Activated CD4-positive, alpha-beta T cell treated with anti-CD3 and anti-CD28 coated beads, Interleukin-2, amount 50 U/mL, for 24 hours (primary cell): ENCODE measurements at regions not wholly inside any gene's neighbourhood (a gene's known extent, or its start where the extent isn't known, plus 50 kb on each side); places are given as distances from the start of the nearest gene placed in this dataset.
A peak's percentile ranks its signal among the peaks of the same experiment; 100 is the strongest.
"Not testable (repeated sequence)": the region's sequence is repeated elsewhere in the genome, so short reads cannot be mapped to it uniquely, and the experiment has no call there.

Source experiments
- DNase-seq, 2 donors: peaks; one replicate each; pipeline ENCODE4 v3.0.0-alpha.2; 2020; ENCODE audit warnings: low read depth in 1 of 2, low spot score in 1 of 2

DNA sequence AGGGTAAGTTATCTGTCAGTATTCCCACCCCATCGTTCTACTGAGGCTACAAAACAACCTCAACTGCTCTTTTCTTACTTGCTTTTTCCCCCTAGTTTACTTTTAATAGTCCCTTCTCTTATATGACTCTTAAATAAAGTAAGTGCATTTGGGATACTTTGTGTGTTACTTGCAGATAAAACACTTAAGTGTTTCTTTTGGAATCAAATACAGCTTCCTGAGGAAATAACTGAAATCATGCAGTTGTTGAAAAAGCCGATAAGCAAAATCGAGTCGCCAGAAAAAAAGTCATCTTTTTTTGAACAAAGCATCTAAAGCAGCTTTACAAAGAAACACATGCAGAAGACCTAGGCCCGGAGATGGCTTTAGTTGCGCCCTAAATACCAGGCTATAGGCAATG lies 53.5 kb upstream of the EPB41L4A start:
- DNase-seq: no peak

DNA sequence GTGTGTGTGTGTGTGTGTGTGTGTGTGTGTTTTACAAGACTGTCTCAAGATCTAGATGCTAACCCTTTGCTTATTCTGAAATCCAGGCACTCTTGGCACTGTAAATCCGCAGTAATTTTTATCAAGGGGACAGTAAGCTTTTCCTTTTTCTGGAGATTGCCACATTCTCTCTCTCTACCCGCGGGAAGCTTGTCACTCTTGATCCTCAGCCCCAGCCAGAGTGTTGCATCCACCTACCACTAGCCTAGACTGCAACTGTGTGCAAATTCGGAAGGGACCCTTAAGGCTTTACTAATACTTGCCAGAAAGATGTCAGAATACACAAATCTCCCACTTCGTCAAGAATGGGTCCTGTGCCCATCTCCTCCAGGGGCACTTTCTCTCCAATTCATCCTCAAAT lies 54.9 kb upstream of the EPB41L4A start:
- DNase-seq: no peak

DNA sequence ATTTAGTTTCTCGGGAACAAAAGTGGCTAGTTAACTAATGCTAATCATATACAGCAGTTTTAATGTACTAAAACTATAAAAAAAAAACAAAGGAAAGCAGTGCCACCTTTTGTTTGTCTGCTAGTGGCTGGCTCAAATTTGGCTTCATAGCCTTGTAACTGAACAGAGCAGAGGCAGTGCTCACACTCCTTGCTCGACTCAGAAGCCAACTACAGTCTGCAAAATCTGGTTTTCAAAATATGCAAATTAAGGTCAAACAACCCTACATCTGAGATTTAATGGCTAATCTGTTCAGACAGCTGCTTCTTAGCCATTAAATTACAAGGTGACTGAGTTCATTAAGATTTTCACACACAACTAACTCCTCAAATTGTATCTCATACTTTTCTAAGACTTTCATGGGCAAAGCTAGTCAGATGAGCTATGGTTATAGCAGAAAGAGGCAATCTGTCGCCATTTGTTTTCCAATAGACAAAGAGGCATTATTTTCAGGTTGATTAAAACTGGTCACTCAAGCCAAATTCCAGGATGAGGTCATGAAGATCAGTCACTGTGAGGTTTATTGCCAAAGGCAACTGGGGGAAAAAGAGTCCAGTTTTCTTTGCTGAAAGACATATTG lies 56.8 kb upstream of the EPB41L4A start:
- DNase-seq: no peak

DNA sequence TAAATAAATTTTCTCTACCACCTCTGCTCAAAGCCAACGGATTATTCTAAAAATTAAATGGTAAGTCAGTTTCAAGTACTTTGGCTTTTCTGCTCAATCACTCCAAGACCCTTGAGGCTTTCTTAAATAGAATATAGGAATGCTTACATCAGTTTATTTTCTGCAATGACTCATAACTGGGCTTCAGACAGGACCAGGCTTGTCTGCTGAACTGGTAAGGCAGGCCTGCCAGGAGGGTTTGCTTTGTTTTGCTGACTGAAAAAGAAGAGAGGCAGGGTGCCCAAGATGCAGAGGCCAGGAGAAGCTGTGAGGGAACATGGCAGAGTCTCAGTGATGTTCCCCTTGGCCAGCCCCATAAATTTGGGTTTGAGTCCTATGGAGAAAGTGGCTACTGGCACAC lies 60.3 kb upstream of the EPB41L4A start:
- no peak for DNase-seq

DNA sequence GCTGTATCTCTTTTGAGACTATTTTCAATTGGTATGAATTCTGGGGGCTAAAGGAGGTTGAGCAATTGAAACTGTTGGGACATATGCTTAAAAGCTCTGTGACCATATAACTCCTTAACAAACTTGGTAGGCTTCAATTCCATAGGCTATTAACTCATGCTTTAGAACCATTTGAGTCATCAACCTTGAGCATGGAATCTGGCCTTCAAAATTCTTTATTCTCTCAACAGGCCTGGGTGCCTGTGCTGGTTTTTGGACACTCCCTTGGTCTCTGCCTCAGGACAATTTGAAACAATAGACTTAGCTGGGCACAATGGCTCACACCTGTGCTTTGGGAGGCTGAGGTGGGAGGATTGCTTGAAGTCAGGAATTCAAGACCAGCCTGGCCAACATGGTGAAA lies 61.4 kb upstream of the EPB41L4A start:
- no peak for DNase-seq

DNA sequence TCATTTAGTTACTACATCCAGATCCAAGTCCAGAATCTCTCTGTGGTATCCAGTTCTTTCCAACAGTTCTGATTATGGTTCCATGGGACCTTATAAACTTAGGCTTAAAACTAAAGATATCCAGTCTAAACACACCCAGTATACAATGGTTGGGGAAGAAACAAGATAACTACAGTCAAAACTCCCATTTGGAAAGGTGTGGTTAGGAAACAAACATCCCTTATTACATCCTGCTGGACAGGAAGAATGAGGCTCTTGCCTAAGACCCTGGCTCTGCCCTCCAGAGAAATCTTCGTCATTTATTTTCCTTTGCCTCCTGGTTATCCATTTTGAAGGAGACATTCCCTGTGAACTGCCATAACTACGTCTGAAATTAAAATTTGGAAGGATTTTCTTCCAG lies 64.6 kb upstream of the EPB41L4A start:
- no peak for DNase-seq

DNA sequence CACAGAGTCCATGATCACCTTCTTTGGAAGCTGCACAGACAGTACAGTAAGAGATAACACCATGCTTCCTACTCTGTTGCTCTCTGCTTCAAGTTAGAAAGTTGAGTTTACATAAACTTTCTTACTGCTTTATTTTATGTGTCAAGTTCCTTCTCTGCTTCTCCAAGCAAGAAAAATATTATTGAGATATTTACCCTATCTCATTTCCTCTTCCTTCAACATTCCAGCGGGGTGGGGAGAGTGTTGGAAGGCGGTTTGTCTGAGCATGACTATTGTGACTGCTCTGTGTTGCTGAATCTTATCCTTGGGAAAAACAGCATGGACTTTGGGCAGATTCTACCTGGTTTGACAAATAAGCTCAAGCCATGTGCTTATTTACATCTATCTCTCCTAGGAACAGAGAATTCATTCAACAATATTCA lies 66.9 kb upstream of the EPB41L4A start:
- DNase-seq: no peak

DNA sequence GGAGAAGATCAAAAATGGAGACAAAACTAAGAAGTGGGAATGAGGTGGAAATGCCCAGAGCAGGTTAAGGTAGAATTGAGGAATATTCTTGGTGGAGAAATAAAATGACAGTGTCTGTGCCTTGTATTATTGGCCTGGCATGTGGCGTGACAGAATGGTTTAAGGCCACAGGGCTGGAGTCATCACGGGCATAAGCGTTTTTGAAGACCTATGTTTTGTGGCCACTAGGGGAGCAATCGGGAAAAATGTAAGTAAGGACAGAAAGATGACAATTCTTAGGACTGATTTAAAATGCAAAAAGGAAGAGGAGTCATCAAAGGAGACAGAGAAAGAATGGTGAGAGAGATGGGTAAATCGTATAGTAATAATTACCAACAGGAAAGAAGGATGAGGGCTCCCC lies 72.2 kb upstream of the EPB41L4A start:
- DNase-seq: no peak

DNA sequence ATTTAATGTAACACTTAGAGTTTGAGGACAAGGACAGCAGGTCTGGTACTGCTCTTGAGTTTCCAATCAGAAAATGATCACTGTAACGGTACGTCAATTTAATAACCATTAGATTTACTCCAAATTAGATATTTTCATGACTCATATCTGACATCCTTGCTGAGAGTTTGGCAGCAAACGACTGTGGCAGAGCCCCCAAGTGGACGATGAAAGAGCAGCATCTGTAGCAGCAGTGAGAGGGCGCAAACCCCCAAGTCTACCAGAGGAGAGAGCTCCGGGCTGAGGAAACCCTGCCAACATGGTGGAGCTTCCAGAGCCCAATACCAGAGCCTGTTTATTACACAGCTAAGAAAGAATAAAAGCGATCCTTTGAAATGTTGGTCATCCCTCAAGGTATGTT lies 73.2 kb upstream of the EPB41L4A start:
- DNase-seq: peak in 1 of 2 donors; percentile 11

DNA sequence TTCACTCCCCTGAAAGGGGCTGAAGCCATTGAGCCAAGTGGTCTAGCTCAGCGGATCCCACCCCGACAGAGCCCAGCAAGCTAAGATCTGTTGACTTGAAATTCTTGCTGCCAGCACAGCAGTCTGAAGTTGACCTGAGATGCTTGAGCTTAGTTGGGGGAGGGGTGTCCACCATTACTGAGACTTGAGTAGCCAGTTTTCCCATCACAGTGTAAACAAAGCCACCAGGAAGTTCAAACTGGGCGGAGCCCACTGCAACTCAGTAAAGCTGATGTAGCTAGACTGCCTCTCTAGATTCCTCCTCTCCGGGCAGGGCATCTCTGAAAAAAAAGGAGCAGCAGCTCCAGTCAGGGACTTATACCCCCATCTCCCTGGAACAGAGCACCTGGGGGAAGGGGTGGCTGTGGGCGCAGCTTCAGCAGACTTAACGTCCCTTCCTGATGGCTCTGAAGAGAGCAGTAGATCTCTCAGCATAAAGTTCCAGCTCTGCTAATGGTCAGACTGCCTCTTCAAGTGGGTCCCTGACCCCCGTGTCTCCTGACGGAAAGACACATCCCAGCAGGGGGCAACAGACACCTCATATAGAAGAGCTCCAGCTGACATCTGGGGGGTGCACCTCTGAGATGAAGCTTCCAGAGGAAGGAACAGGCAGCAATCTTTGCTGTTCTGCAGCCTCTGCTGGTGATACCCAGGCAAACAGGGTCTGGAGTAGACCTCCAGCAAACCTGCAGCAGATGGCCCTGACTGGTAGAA lies 84.8 kb upstream of the EPB41L4A start:
- not testable (repeated sequence) for DNase-seq

DNA sequence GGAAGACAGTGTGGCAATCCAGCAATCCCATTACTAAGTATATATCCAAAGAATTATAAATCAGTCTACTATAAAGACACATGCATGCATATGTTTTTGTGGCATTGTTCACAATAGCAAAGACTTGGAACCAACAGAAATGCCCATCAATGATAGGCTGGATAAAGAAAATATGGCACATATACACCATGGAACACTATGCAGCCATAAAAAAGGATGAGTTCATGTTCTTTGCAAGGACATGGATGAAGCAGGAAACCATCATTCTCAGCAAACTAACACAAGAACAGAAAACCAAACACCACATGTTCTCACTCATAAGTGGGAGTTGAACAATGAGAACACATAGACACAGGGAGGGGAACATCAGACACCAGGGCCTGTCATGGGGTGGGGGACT lies 90.0 kb upstream of the EPB41L4A start:
- DNase-seq: not testable (repeated sequence)

DNA sequence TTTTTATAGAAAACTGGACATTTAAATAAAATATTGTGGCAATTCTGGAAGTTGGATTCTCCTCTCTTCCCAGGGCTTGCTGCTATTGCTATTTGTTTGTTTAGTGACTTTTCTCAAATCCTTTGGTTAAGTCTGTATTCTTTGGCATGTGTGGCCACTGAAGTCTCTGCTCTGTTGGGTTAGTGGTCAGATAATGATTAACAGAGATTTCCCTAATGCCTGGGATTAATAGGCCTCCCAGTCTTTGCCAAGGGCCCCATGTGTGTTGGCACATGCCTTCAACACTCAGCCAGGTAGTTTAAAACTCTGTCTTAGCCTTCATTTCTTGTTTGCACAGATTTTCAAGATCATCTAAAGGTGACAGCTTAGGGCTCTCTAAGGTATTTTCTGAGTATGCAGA lies 92.8 kb upstream of the EPB41L4A start:
- no peak for DNase-seq

DNA sequence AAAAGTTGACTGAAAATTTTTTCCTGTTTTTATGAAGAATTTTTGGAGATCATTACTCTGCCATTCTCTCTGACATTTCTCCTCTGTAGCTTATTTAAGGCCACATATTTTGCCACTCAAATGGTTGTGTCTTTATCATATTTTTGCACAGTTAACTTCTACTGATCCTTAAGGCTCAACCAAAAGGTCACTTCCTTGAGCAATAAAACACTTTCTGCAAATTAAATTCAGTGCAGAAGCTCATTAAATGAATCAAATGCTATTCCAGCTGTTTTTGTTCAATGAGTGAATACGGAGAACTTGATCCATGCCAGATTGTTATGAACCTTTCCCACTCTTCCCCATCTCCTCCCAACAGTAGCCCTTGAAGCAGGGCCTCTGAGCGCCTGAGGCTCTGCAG lies 93.8 kb upstream of the EPB41L4A start:
- DNase-seq: no peak

DNA sequence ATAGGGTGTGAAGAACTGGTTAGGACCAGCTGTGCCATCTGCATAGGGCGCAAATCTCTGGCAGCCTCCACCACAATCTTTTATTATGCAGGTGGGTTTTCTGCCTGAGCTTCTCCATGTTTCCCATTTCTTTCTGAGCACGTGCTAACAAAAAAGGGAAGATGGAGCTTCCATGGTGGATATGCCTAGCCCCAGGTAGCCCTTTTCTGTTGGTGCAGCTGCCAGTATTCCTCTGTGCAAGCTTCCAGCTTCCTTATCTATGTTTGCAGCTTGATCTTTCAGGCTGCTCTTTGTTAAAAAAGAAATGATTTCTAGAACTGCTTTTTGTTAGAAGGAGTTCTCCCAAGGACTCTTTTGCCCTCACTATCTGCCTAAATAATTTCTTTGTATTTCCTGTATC lies 95.0 kb upstream of the EPB41L4A start:
- DNase-seq: no peak

DNA sequence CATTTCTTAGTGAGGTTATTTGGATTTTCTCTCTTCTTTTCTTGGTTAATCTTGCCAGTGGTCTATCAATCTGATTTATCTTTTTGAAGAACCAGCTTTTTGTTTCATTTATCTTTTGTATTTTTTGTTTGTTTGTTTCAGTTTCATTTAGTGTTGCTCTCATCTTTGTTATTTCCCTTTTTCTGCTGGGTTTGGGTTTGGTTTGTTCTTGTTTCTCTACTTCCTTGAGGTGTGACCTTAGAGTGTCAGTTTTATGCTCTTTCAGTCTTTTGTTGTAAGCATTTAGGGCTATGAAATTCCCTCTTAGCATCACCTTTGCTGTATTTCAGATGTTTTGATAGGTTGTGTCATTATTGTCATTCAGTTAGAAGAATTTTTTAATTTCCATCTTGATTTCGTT lies 101.4 kb upstream of the EPB41L4A start:
- not testable (repeated sequence) for DNase-seq

DNA sequence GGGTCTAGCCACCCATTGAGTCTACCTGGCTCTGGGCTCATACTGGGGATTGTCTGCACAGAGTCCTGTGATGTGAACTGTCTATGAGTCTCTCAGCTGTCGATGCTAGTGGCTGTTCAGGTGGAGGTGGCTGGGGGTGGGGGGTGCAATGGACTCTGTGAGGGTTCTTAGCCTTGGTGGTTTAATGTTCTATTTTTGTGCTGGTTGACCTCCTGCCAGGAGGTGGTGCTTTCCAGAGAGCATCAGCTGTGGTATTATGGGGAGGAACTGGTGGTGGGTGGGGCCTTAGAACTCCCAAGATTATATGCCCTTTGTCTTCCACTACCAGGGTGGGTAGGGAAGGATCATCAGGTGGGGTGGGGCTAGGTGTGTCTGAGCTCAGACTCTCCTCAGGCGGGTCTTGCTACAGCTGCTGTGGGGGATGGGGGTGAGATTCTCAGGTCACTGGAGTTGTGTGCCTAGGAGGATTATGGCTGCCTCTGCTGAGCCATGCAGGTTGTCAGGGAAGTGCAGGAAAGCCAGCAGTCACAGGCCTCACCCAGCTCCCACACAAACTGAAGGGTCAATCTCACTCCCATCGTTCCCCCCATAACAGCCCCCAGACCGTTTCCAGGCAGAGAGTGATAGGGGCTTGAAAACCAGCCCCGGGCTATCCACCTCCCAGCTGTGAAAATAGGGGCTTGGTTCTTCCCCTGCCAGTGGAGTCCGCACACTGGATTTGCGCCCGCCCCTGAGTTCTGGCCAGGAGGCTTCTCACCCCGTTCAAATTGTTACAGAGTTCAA lies 104.0 kb upstream of the EPB41L4A start:
- not testable (repeated sequence) for DNase-seq

DNA sequence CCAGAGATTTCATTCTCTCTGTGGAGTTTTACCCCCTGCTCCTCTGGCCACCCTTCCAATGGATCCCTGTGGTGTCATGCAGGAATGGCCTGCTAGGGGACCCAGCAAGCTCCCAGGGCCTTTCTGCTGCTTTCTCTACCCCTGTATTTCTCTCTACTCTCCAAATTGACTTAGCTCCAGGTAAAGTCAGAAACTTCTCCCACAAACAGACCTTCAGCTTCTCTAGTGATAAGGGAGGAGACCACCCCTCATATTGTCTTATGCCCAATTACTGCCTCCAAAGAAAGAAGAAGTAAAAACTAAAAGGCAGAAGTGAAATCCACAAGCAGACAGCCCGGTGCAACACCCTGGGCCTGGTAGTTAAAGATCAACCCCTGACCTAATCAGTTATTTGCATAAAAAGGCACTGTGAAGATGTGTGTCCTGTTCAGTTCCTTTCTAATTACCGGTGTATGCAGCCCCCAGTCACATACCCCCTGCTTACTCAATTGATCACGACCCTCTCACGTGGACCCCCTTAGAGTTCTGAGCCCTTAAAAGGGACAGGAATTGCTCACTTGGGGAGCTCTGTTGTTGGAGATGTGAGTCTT lies 104.7 kb upstream of the EPB41L4A start:
- not testable (repeated sequence) for DNase-seq

DNA sequence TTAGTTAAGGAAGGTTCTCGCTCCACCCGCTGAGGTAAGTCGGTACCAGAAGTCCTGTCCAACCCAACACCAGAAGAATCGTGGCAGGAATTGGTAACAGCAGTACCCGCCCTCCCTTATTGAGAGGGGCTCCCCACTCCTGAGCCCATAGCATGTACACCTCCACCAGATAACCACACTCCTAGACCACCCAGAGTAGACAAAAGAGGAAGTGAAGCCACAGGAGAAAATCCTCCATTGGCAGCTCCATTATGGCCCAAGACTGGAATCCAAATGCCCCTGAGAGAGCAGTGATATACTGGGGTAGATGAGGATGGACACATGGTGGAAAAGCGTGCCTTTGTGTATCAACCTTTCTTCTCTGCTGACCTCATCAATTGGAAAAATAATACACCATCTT lies 106.1 kb upstream of the EPB41L4A start:
- DNase-seq: no peak

DNA sequence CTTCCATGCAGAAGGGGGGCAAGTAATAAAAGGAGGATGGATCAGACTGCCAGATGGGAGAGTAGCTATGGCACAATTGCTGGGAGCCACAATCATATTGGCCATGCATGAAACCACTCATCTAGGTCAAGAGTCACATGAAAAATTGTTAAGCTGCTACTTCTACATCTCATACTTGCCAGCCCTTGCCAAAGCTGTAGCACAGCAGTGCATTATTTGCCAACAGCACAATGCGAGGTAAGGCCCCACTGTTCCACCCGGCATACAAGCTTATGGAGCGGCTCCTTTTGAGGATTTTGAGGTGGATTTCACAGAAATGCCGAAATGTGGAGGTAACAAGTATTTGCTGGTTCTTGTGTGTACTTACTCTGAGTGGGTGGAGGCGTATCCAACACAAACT lies 109.9 kb upstream of the EPB41L4A start:
- no peak for DNase-seq

DNA sequence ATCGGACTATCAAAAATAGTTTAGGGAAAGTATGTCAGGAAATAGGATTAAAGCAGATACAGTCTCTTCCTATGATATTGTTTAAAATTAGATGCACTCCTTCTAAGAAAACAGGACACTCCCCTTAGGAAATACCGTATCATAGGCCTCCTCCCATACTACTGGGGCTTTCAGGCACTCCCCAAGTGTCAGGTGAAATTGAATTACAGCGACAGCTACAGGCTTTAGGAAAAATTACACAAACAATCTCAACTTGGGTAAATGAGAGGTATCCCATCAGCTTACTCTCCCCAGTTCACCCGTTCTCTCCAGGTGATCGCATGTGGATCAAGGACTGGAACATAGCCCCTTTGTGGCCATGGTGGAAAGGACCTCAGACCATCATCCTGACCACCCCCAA lies 110.4 kb upstream of the EPB41L4A start:
- no peak for DNase-seq

DNA sequence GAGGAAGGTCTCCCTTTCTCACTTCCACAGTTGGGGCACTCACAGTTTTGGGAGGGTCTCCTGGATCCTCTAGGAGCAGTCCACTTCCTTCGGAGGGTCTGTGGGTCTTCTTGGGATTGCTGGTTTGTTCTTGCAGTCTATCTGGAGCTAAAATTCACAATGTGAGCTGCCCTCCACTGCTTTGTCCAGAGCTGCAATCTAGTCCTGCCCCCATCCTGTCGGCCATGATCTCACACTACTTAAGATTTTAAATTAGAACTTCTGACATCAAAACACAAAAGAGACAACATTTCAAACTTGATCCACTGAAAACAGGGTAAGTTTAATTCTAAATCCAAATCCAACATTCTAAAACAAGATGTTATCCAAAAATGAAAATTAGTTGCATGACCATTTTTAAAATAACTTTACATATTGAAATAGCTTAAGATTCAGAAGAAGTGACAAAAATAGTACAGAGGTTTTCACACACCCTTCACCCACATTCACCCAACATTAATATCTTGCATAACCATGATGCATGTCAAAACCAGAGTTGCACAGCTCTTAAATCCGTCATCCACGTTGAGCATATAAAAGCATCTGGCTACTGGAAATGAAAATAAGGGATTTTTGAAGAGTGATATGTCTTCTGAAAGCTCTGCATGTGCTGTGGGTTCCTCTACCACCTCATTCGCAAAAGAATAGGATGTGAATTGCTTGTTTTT lies 113.7 kb upstream of the EPB41L4A start:
- no peak for DNase-seq
